Muscle layer of colon (tissue), 2 donors: ENCODE measurements at regions not wholly inside any gene's neighbourhood (a gene's known extent, or its start where the extent isn't known, plus 50 kb on each side); places are given as distances from the start of the nearest gene placed in this dataset.

Experiments used
- H3K27ac ChIP-seq: one replicate; pipeline ENCODE4 v1.7.0; 2013; ENCODE audit warnings: low read depth, mild to moderate bottlenecking, low read length, moderate library complexity
- H3K27me3 ChIP-seq, 2 donors: one replicate each; pipeline ENCODE4 v1.7.0; 2013; ENCODE audit warnings: low read length in 2 of 2, mild to moderate bottlenecking in 2 of 2; ENCODE audit not compliant: insufficient read depth in 2 of 2, control insufficient read depth in 1 of 2
- H3K36me3 ChIP-seq: one replicate; pipeline ENCODE4 v1.7.0; 2013; ENCODE audit warnings: mild to moderate bottlenecking, low read length; ENCODE audit not compliant: insufficient read depth
- H3K4me1 ChIP-seq: one replicate; pipeline ENCODE4 v1.7.0; 2013; ENCODE audit warnings: mild to moderate bottlenecking, low read length; ENCODE audit not compliant: insufficient read depth
- H3K4me3 ChIP-seq, 2 donors: one replicate each; pipeline ENCODE4 v1.7.0; 2013; ENCODE audit warnings: low read length in 2 of 2, low read depth in 1 of 2, mild to moderate bottlenecking in 1 of 2, moderate library complexity in 1 of 2
- H3K9ac ChIP-seq: one replicate; pipeline ENCODE4 v1.7.0; 2013; ENCODE audit warnings: low read length
- H3K9me3 ChIP-seq: one replicate; pipeline ENCODE4 v1.7.0; 2013; ENCODE audit warnings: mild to moderate bottlenecking, low read length
- donor health status: abdominal sarcoma.
- donor health status: Adenocarcinoma of cecum.

DNA sequence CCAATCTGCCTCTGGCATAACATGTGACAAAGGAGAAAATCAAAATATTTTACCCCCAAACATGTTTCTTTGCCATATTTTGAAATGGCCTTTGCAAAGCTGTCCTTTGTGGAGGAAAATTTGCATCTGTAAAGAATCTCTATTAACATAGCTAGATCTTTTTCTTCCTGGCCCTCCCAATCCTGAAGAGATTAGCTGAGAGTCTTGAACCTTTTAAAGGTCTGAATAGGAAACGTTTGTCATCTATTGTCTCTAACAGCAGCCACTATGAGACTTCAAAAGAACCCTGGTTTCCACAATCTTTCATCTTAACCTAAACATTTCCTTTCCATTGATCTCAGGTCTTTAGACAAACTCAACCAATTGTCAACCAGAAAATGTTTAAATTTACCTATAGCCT lies 520.9 kb upstream of the TGFBR2 start:
- H3K9ac ChIP-seq, result no peak overlapping the region
- no peak overlapping the region for H3K27ac ChIP-seq
- H3K36me3 ChIP-seq, result no peaks in the 10 kb centered on the region
- no peak overlapping the region for H3K4me3 ChIP-seq
- no peaks in the 10 kb centered on the region for H3K27me3 ChIP-seq
- no peaks in the 10 kb centered on the region for H3K9me3 ChIP-seq
- H3K4me1 ChIP-seq, result no peaks in the 10 kb centered on the region

- Histone ChIP-seq H3K9ac (no peak overlapping the region), H3K36me3 (no peaks in the 10 kb centered on the region), H3K4me3 (no peak overlapping the region), H3K27me3 (no peaks in the 10 kb centered on the region), H3K4me1 (no peaks in the 10 kb centered on the region), H3K27ac (no peak overlapping the region), H3K9me3 (no peaks in the 10 kb centered on the region)
Observed at GRCh38 chr3:30091686-30092085, 514.7 kb upstream of the TGFBR2 start.

DNA sequence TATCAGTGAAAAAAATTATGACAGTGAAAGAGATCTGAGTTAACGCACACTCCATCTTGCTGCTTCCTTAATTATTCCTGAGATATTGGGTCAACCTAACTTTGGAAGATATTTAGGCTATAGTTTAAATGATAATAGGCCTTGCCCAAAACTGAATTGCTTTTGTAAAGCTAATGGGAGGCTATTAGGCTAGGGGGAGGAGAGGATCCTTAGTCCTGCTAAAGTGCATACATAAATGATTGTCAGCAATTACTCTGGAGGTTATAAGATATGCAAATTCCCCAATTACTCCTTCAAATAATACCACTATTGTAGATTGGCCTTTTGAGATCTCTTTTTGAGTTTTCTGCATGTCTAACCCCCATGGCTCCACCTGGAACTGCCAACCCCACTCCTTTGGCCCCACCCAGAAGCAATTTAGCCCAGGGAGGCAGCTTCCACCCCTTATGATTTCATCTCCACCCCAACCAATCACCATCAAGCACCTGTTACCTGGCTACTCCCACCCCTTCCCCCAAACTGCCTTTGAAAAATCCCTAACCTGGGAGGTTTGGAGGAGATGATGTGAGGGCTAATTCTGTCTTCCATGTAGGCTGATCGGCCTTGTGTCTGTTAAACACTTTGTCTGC lies 509.3 kb upstream of the TGFBR2 start:
- Histone ChIP-seq H3K9ac (no peak overlapping the region), H3K9me3 (no peaks in the 10 kb centered on the region), H3K36me3 (no peaks in the 10 kb centered on the region), H3K4me1 (peaks cover 20% of the 10 kb centered on the region), H3K27me3 (no peaks in the 10 kb centered on the region), H3K4me3 (no peak overlapping the region), H3K27ac (no peak overlapping the region)

- Histone ChIP-seq H3K9me3 (no peaks in the 10 kb centered on the region), H3K4me1 (peaks cover 31% of the 10 kb centered on the region), H3K9ac (no peak overlapping the region), H3K27ac (no peak overlapping the region), H3K36me3 (no peaks in the 10 kb centered on the region), H3K27me3 (no peaks in the 10 kb centered on the region), H3K4me3 (no peak overlapping the region)
Observed at GRCh38 chr3:30098243-30098642, 508.2 kb upstream of the TGFBR2 start.

GRCh38 chr3:30098653-30099455 lies 507.5 kb upstream of the TGFBR2 start:
- no peaks in the 10 kb centered on the region for H3K36me3 ChIP-seq

DNA sequence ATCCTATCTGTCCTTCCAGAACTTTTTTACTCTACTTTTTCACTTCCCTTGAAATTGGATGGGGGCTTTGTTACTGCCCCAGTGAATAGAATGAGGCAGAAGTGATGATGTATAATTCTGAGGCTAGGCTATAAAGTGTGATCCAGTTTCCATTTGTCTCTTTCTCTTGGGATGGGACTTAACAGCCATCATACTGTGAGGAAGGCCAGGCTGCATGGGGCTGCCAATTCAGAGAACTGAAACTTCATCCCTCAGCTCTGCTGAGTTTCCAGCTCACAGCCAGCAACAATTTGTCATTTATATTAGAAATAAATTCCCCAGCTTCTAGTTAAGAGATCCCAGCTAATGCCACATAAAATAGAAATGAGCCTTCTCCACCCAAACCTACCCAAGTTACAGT lies 504.0 kb upstream of the TGFBR2 start:
- Histone ChIP-seq H3K4me3 (no peak overlapping the region), H3K9me3 (no peaks in the 10 kb centered on the region), H3K27ac (no peak overlapping the region), H3K9ac (no peak overlapping the region), H3K4me1 (peaks cover 31% of the 10 kb centered on the region), H3K27me3 (no peaks in the 10 kb centered on the region), H3K36me3 (no peaks in the 10 kb centered on the region)

More at GRCh38 chr3:30098653-30099455, 507.5 kb upstream of the TGFBR2 start:
- Histone ChIP-seq H3K27me3 (no peaks in the 10 kb centered on the region), H3K4me3 (no peak overlapping the region), H3K4me1 (peaks cover 31% of the 10 kb centered on the region), H3K9me3 (no peaks in the 10 kb centered on the region), H3K27ac (no peak overlapping the region), H3K9ac (no peak overlapping the region)

- Histone ChIP-seq H3K27me3 (no peaks in the 10 kb centered on the region), H3K27ac (no peak overlapping the region), H3K4me1 (peaks cover 31% of the 10 kb centered on the region), H3K9ac (no peak overlapping the region), H3K36me3 (no peaks in the 10 kb centered on the region), H3K9me3 (no peaks in the 10 kb centered on the region), H3K4me3 (no peak overlapping the region)
Observed at GRCh38 chr3:30103186-30103585, 503.2 kb upstream of the TGFBR2 start.

DNA sequence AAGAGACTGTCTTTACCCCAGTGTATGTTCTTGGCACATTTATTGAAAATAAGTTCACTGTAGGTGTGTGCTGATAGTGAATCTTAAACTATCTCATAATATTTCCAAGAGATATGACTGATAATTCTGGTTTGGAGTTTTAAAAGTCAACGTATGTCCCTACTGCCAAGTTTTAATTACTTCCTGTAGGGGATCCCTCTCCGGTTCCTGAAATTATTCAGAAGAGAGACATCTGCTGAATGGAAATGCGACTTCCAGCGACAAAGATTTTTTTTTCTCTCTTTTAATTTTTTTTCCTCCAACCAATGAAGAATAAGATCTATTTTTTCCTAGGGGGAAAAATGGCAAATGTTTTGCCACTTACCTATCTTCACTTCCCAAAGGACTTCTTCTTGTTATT lies 498.9 kb upstream of the TGFBR2 start:
- H3K9me3 ChIP-seq, result no peaks in the 10 kb centered on the region
- H3K4me1 ChIP-seq, result peaks cover 8% of the 10 kb centered on the region
- H3K36me3 ChIP-seq, result no peaks in the 10 kb centered on the region
- no peak overlapping the region for H3K9ac ChIP-seq
- H3K27ac ChIP-seq, result no peak overlapping the region
- H3K27me3 ChIP-seq, result no peaks in the 10 kb centered on the region
- H3K4me3 ChIP-seq, result no peak overlapping the region

GRCh38 chr3:30112411-30112810 lies 494.0 kb upstream of the TGFBR2 start:
- H3K9me3 ChIP-seq, result no peaks in the 10 kb centered on the region
- peaks cover 8% of the 10 kb centered on the region for H3K4me1 ChIP-seq
- H3K27ac ChIP-seq, result no peak overlapping the region
- H3K27me3 ChIP-seq, result no peaks in the 10 kb centered on the region
- H3K36me3 ChIP-seq, result no peaks in the 10 kb centered on the region
- H3K9ac ChIP-seq, result no peak overlapping the region
- no peak overlapping the region for H3K4me3 ChIP-seq

GRCh38 chr3:30112902-30113484 lies 493.4 kb upstream of the TGFBR2 start:
- H3K4me1 ChIP-seq, result peaks cover 8% of the 10 kb centered on the region
- H3K9ac ChIP-seq, result no peak overlapping the region
- no peaks in the 10 kb centered on the region for H3K27me3 ChIP-seq
- H3K9me3 ChIP-seq, result no peaks in the 10 kb centered on the region
- H3K4me3 ChIP-seq, result no peak overlapping the region
- H3K27ac ChIP-seq, result no peak overlapping the region
- no peaks in the 10 kb centered on the region for H3K36me3 ChIP-seq

DNA sequence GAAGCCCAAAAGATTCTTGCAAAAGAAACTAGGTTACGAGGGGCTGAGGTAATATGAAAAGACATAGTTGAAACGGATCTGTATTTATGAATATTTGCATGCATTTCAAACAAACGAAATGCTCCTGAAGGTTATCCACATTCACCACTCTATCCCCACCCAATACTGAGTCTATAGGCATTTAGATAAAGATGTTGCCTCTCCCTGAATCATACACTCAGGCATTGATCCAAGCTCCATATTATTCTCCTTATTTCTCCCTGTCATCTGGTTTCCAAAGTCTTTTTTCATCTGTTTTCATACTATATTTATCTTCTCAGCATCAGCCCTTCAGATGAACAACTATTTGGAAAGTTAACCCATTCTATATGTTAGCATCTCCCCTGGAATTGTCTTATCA lies 492.5 kb upstream of the TGFBR2 start:
- Histone ChIP-seq H3K4me3 (no peak overlapping the region), H3K9ac (no peak overlapping the region), H3K27ac (no peak overlapping the region), H3K36me3 (no peaks in the 10 kb centered on the region), H3K4me1 (peaks cover 8% of the 10 kb centered on the region), H3K9me3 (no peaks in the 10 kb centered on the region), H3K27me3 (no peaks in the 10 kb centered on the region)
